Bronchial epithelial cell (primary cell): ENCODE measurements at regions not wholly inside any gene's neighbourhood (a gene's known extent, or its start where the extent isn't known, plus 50 kb on each side); places are given as distances from the start of the nearest gene placed in this dataset.

Source experiments
- DNase-seq: peaks from one replicate; pipeline ENCODE4 v3.0.0-alpha.2; 2010; ENCODE audit warnings: low read depth
- FAIRE-seq: peaks from 2 replicates; lab custom pipeline; 2011; peaks lifted over from hg19 to GRCh38; lab: Jason Lieb, UNC
- H3K27me3 ChIP-seq: 2 replicates; pipeline ENCODE4 v1.5.1; 2011; ENCODE audit warnings: low read length; ENCODE audit not compliant: control insufficient read depth, insufficient read depth
- H3K36me3 ChIP-seq: 2 replicates; pipeline ENCODE4 v1.5.1; 2011; ENCODE audit warnings: low read length; ENCODE audit not compliant: control insufficient read depth, insufficient read depth
- H3K4me3 ChIP-seq: 2 replicates; pipeline ENCODE4 v1.5.1; 2011; ENCODE audit warnings: mild to moderate bottlenecking, low read depth, low read length, control low read depth
- CTCF ChIP-seq: IDR thresholded peaks from 2 replicates; pipeline ENCODE4 v1.5.1; 2011; ENCODE audit warnings: mild to moderate bottlenecking, moderate library complexity, low read length, control low read depth, inconsistent platforms; ENCODE audit not compliant: insufficient read depth, severe bottlenecking

DNA sequence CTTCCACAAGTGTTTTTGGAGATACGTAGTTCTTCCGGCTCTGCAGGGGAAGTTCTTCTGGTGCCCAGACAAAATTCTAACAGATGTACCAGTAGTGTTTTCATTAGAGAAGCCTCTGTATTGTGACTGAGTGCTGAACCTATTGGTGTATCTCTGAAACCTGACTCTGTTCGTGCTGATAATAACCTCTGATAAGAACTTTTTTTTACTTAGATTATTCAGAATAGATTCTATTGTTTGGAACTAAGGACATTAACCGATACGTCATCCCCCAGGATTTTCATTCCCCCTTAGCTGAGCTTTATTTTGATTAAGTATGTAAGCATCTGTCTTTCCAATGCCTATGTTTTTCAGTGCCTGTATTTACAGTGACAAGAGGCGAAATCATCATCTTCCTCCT lies 362.9 kb downstream of the PDGFC start:
- FAIRE-seq (no peak), DNase-seq (no peak)
- no peaks in the 10 kb centered on the region for H3K27me3 ChIP-seq
- no peaks in the 10 kb centered on the region for H3K36me3 ChIP-seq
- no peak overlapping the region for H3K4me3 ChIP-seq
- no peak for TF ChIP-seq CTCF

DNA sequence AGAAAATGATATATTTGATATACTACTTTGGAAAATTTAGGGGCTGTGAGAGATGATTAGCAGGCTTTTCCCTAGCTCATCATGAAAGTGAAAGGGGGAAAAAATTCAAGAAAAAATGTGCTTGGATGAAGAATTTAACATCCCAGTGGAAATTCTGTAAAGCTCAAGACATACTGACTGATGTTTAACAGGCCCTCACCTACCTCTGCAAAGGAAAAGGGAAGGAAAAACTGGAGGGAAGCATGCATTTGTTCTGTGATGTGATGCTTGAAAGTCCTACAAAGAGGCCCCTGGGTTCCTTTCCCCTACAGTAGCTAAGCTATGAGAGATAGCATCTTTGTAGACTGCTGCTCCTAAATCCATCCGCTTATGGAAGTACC lies 364.1 kb downstream of the PDGFC start:
- no peak for FAIRE-seq
- no peak for TF ChIP-seq CTCF
- H3K27me3 ChIP-seq: no peaks in the 10 kb centered on the region

DNA sequence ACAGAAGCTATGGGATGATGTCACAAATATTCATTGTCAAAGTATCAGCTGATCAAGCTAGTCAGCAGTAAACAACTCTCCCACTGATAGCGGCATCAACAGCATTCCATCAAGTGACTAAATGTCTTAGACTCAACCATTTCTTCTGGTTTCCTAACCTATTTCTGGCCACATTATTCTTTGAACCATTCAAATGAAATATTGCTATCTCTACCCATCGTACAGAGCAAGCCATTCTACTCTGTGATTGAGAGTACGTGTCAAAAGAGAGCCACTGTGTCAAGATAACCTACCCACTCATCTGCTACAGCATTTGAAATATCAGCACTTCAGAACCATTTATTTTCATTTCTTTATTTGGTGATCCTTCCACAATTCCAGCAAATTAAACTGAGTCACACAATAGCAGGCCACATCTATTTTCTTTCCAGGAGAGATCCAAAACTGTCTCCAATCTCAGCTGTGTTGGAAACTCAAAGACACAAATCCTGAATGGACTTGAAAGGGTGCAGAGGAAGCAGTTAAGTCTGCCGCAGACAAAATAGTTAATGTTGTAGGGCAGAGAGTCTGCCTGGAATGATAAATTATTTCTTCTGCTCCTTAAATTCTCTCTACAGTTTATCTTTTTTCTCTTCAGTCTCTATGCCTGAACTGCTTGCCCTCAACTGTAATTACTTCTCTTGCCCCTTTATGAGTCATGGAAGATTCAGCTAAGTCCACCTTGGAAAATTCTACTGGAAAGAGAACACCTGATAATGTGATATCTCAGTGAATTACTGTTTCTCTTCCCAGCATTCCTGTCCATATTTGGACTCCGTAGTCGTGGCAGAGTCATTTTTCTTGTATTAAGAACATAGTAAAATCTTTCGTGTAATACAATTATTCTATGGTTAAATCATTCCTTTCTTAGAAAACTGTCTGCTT lies 364.8 kb downstream of the PDGFC start:
- no peaks in the 10 kb centered on the region for H3K36me3 ChIP-seq
- FAIRE-seq: no peak
- no peak for TF ChIP-seq CTCF
- DNase-seq: no peak
- no peak overlapping the region for H3K4me3 ChIP-seq
- no peaks in the 10 kb centered on the region for H3K27me3 ChIP-seq

More for the DNA sequence above, 364.1 kb downstream of the PDGFC start:
- Histone ChIP-seq H3K4me3 (no peak overlapping the region), H3K36me3 (no peaks in the 10 kb centered on the region)
- DNase-seq: no peak

- no peak for FAIRE-seq
- no peak for TF ChIP-seq CTCF
- no peak overlapping the region for H3K4me3 ChIP-seq
- no peaks in the 10 kb centered on the region for H3K27me3 ChIP-seq
- H3K36me3 ChIP-seq: no peaks in the 10 kb centered on the region
- peak; percentile 39 for DNase-seq
These were observed 373.4 kb downstream of the PDGFC start for GRCh38 chr4:156598138-156598681.

GRCh38 chr4:156596706-156597329 lies 374.8 kb downstream of the PDGFC start:
- no peaks in the 10 kb centered on the region for H3K27me3 ChIP-seq
- no peak overlapping the region for H3K4me3 ChIP-seq
- no peaks in the 10 kb centered on the region for H3K36me3 ChIP-seq
- FAIRE-seq (no peak), DNase-seq (no peak)
- TF ChIP-seq CTCF: no peak
